ENCODE measurements at regions not wholly inside any gene's neighbourhood (a gene's known extent, or its start where the extent isn't known, plus 50 kb on each side); places are given as distances from the start of the nearest gene placed in this dataset.

GRCh38 chr5:6188344-6188743 is 190.0 kb downstream of the MED10 start:
- no peak for TF ChIP-seq CTCF (conservative IDR thresholded peaks at IDR 0.05; ENCODE audit: low read depth, low read length)
- TF ChIP-seq EZH2 (IDR thresholded peaks at IDR 0.05; ENCODE audit: low read length, unreplicated experiment) = no peak

Data from PC-3 (cell line).